Psoas muscle (tissue), 7 donors: ENCODE measurements at regions not wholly inside any gene's neighbourhood (a gene's known extent, or its start where the extent isn't known, plus 50 kb on each side); places are given as distances from the start of the nearest gene placed in this dataset.

Experiments
- ATAC-seq, 4 donors: fragments of 200-7000 bp; cut with Tn5 transposase; one replicate each; pipeline ENCODE4 v1.9.1; 2020; ENCODE audit warnings: moderate library complexity in 3 of 4, mild to moderate bottlenecking in 2 of 4
- DNase-seq, 2 donors: peaks; one replicate each; pipeline ENCODE4 v3.0.0-alpha.2; 2020
- H3K27ac ChIP-seq: fragments of 200-600 bp; one replicate; pipeline ENCODE4 v1.8.0; 2022
- H3K27me3 ChIP-seq, 3 donors: fragments of 200-600 bp in 1 of 3; one replicate each; pipeline versions ENCODE4 v1.6.1 to v1.8.0; 2013 to 2022; ENCODE audit warnings: low read length in 2 of 3, mild to moderate bottlenecking in 2 of 3, moderate library complexity in 1 of 3; ENCODE audit not compliant: insufficient read depth in 3 of 3
- H3K36me3 ChIP-seq, 2 donors: fragments of 200-600 bp in 1 of 2; one replicate each; pipeline versions ENCODE4 v1.6.1 to v1.8.0; 2013 to 2022; ENCODE audit warnings: low read depth in 1 of 2, mild to moderate bottlenecking in 1 of 2, moderate library complexity in 1 of 2; ENCODE audit not compliant: insufficient read depth in 1 of 2
- H3K4me1 ChIP-seq: fragments of 200-600 bp; one replicate; pipeline ENCODE4 v1.8.0; 2022
- H3K4me3 ChIP-seq: fragments of 200-600 bp; one replicate; pipeline ENCODE4 v1.8.0; 2022; ENCODE audit warnings: mild to moderate bottlenecking
- H3K9me3 ChIP-seq: fragments of 200-600 bp; one replicate; pipeline ENCODE4 v1.8.0; 2022
- WGBS, 3 donors: extraction: QIAGEN DNeasy Blood & Tissue Kit; methylation state at CpG; one replicate each; pipeline versions ENCODE4 v1.1.6 to v1.1.7; 2013; 5-methylcytosine and 5-hydroxymethylcytosine counted together
- intact Hi-C, 2 donors: fragments of 100-400 bp; cut with DNase I; formaldehyde crosslinking; loops; one replicate each; pipeline versions ENCODE4 v1.11.0 to v1.14.2; 2022
- TF ChIP-seq, protein P1 (sequence below): fragments of 200-600 bp; IDR thresholded peaks from one replicate; pipeline ENCODE4 v1.8.0; 2022; ENCODE audit warnings: antibody characterized with exemption
- donor health status: healthy with polysubstance abuse.
- donor health status: DM: no; HTN: no; CAD: no; lungs with moderate emphysema.
- donor health status: Bipolar disorder and iron deficiency.
- donor health status: healthy.
- donor health status: DM: yes; HTN: yes; CAD: no.
- donor health status: DM: no; HTN: no; CAD: no.
- donor health status: DM: yes; HTN: yes; CAD: no.

DNA sequence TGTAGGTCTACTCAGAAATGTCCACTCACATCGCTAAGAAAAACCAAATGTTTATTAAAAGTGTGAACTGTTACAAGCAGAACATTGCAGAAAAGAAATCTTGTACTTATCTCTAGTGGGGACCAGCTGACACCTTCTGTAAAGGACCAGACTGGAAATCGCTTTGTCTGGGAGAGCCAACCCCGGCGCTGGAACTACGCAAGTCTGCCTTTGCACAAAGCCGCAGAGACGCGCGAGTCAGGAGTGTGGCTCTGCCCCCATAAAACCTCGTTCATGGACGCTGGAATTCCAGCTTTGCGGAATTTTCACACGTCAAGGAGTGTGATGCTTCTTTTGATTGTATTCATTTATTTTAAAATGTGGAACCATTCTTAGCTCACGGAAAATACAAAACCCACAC is 141.9 kb upstream of the SALL3 start:
- intact Hi-C loops, result no loop called here
- Histone ChIP-seq H3K36me3 (no peaks in the 10 kb centered on the region), H3K4me1 (no peaks in the 10 kb centered on the region), H3K4me3 (no peak overlapping the region), H3K27ac (no peak overlapping the region), H3K27me3 (no peaks in the 10 kb centered on the region), H3K9me3 (no peaks in the 10 kb centered on the region)
- ATAC-seq (no peak), DNase-seq (no peak)
- TF ChIP-seq, protein P1, sequence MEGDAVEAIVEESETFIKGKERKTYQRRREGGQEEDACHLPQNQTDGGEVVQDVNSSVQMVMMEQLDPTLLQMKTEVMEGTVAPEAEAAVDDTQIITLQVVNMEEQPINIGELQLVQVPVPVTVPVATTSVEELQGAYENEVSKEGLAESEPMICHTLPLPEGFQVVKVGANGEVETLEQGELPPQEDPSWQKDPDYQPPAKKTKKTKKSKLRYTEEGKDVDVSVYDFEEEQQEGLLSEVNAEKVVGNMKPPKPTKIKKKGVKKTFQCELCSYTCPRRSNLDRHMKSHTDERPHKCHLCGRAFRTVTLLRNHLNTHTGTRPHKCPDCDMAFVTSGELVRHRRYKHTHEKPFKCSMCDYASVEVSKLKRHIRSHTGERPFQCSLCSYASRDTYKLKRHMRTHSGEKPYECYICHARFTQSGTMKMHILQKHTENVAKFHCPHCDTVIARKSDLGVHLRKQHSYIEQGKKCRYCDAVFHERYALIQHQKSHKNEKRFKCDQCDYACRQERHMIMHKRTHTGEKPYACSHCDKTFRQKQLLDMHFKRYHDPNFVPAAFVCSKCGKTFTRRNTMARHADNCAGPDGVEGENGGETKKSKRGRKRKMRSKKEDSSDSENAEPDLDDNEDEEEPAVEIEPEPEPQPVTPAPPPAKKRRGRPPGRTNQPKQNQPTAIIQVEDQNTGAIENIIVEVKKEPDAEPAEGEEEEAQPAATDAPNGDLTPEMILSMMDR, result no peak
- WGBS, 3 donors, result 87 to 88% (median 88%) methylated on average over 14 of the region's 14 CpGs

DNA sequence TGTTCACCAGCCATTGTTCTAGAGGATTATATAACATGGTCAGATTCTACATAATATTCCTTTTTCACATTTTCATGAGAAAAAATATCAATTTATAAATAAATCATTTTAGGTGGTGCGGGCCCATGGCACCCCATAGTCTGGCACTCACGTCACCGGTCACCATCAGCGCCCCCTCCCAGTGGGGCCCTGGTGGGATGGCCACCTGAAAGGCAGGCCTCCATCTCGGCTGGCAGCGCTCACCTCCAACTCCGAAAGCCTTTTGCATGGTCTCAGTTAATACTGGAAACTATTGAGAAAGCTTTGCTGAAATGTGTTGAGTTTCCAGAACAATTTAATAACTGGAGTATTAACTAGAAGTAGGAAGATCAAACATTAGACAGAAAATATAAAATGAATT is 141.4 kb upstream of the SALL3 start:
- TF ChIP-seq, protein P1, result no peak
- Histone ChIP-seq H3K27ac (no peak overlapping the region), H3K4me3 (no peak overlapping the region), H3K4me1 (no peaks in the 10 kb centered on the region), H3K9me3 (no peaks in the 10 kb centered on the region), H3K36me3 (no peaks in the 10 kb centered on the region), H3K27me3 (no peaks in the 10 kb centered on the region)
- WGBS, 3 donors, result 83 to 91% (median 89%) methylated on average over 7 of the region's 7 CpGs
- intact Hi-C loops, result no loop called here
- ATAC-seq (no peak), DNase-seq (no peak)

DNA sequence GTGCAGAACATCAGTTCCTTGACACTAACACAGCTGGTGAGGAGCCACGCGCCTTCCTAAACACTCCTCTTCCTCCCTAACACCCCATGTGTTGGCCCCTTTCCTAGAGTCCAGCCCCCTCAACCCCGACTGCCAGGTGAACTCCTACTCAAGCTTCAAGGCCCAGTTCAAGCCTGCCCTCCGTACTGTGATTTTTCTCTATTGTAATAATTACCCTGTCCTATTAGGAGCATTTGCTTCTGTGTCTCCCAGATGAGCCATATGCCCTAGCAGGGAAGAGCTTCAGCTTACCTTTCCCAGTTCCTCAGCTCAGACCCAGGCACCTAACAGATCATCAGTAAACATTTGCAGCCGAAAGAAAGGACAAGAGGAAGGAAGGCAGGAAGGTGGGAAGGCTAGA is 130.6 kb upstream of the SALL3 start:
- Histone ChIP-seq H3K4me1 (no peaks in the 10 kb centered on the region), H3K27ac (no peak overlapping the region), H3K27me3 (peaks cover 0 to 3% (median 2%) of the 10 kb centered on the region in 3 donors), H3K9me3 (peaks cover 6% of the 10 kb centered on the region), H3K36me3 (no peaks in the 10 kb centered on the region), H3K4me3 (no peak overlapping the region)
- DNase-seq (no peak), ATAC-seq (no peak)
- WGBS, 3 donors, result 81 to 88% (median 84%) methylated on average over 5 of the region's 5 CpGs
- TF ChIP-seq, protein P1, result no peak
- intact Hi-C loops, result no loop called here

DNA sequence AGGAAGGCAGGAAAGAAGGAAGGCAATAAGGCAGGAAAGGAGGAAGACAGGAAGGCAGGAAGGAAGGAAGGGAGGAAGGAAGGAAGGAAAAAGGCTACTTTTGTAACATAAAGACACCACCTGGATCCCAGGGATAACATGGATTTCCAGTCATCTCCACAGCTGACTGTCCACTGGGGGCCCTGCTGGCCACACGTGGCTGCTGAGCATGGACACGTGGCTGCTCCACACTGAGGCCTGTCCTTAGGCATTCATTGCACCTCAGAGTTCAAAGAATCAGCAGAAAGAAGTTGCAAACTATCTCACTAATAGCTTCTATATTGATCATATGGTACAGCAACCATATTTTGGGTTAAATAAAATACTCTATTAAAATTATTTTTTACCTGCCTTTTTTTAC is 130.2 kb upstream of the SALL3 start:
- H3K36me3 ChIP-seq, result no peaks in the 10 kb centered on the region
- no peak for DNase-seq
- H3K4me3 ChIP-seq, result no peak overlapping the region
- peaks cover 6% of the 10 kb centered on the region for H3K9me3 ChIP-seq
- intact Hi-C loops, result no loop called here
- WGBS, 3 donors, result 70 to 74% (median 72%) methylated on average over 2 of the region's 2 CpGs
- H3K27me3 ChIP-seq, result peaks cover 0 to 3% (median 2%) of the 10 kb centered on the region in 3 donors
- no peak for ATAC-seq
- no peak overlapping the region for H3K27ac ChIP-seq
- TF ChIP-seq, protein P1, result no peak
- no peaks in the 10 kb centered on the region for H3K4me1 ChIP-seq

DNA sequence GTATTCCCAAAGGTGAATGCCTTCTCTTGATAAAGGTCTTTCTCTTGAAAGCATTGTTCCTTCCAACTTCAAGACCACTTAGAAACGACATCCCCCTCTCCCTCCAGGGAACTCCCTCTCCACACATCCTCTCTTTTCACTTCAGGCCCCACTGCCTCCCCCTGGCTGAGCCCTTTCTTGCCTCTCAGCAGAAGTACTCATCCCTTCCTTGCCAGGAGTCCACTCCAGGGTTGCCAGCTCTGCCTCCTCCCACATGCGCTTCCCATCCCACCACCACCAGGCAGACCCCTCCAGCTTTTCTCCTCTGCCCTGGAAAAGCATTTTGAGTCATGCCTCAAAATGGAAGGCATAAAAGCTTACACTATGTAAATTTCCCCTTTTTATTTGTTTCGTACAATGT is 126.3 kb upstream of the SALL3 start:
- TF ChIP-seq, protein P1, result no peak
- H3K27me3 ChIP-seq, result peaks cover 0 to 14% (median 9%) of the 10 kb centered on the region in 3 donors
- no peak for ATAC-seq
- no peaks in the 10 kb centered on the region for H3K9me3 ChIP-seq
- no peak overlapping the region for H3K27ac ChIP-seq
- intact Hi-C loops, result no loop called here
- DNase-seq, result no peak
- H3K4me3 ChIP-seq, result no peak overlapping the region
- H3K36me3 ChIP-seq, result no peaks in the 10 kb centered on the region
- H3K4me1 ChIP-seq, result no peaks in the 10 kb centered on the region
- WGBS, 3 donors, result 66 to 72% (median 72%) methylated on average over 3 of the region's 3 CpGs
